IMR-90 (cell line): ENCODE measurements at regions not wholly inside any gene's neighbourhood (a gene's known extent, or its start where the extent isn't known, plus 50 kb on each side); places are given as distances from the start of the nearest gene placed in this dataset.
"Not testable (repeated sequence)": the region's sequence is repeated elsewhere in the genome, so short reads cannot be mapped to it uniquely, and the experiment has no call there.

Source experiments
- ATAC-seq: fragments of 200-7000 bp; cut with Tn5 transposase; 2 replicates; pipeline ENCODE4 v1.9.1; 2020; ENCODE audit warnings: low read depth, mild to moderate bottlenecking, moderate library complexity
- BruUV-seq: library from RNA; stranded (reverse); fragments of 400-500 nt; replicated peaks from 2 replicates; lab custom pipeline; 2021; lab: Mats Ljungman, UMichigan
- CTCF ChIA-PET: fragments of 300-600 bp; formaldehyde crosslinking; extraction: SDS; loops from one replicate; lab custom pipeline; 2021; ENCODE audit warnings: antibody characterized with exemption; lab: Yijun Ruan, JAX
- POLR2A ChIA-PET: fragments of 300-600 bp; sonication (Branson Sonifier 250); formaldehyde crosslinking; loops from one replicate; lab custom pipeline; 2022; ENCODE audit warnings: antibody characterized with exemption; ENCODE audit not compliant: unreplicated experiment; lab: Charles Lee
- DNase-seq: peaks from one replicate; pipeline ENCODE4 v3.0.0; 2013
- H2AFZ ChIP-seq: replicated peaks from 2 replicates; pipeline ENCODE3; 2013; ENCODE audit warnings: low read length, mild to moderate bottlenecking; ENCODE audit not compliant: poor library complexity
- H2AK5ac ChIP-seq: 2 replicates; pipeline ENCODE4 v1.6.1; 2013; ENCODE audit warnings: low read depth, low read length, inconsistent platforms
- H2AK9ac ChIP-seq: replicated peaks from 2 replicates; pipeline ENCODE3; 2013; ENCODE audit warnings: mild to moderate bottlenecking, low read depth, low read length, moderate library complexity; ENCODE audit not compliant: poor library complexity
- H2BK120ac ChIP-seq: 2 replicates; pipeline ENCODE4 v1.6.1; 2013; ENCODE audit warnings: low read depth, low read length, inconsistent platforms
- H2BK15ac ChIP-seq: 3 replicates; pipeline ENCODE4 v1.6.1; 2013; ENCODE audit warnings: low read depth, low read length, inconsistent platforms
- H2BK20ac ChIP-seq: 2 replicates; pipeline ENCODE4 v1.6.1; 2013; ENCODE audit warnings: low read depth, mild to moderate bottlenecking, inconsistent platforms, low read length, moderate library complexity
- H2BK5ac ChIP-seq: 2 replicates; pipeline ENCODE4 v1.6.1; 2013; ENCODE audit warnings: mild to moderate bottlenecking, low read depth, low read length, inconsistent platforms; ENCODE audit not compliant: poor library complexity, severe bottlenecking
- H3K14ac ChIP-seq: replicated peaks from 2 replicates; pipeline ENCODE4 v1.6.1; 2013; ENCODE audit warnings: low read depth, low read length, inconsistent platforms
- H3K18ac ChIP-seq: 2 replicates; pipeline ENCODE4 v1.6.1; 2013; ENCODE audit warnings: low read depth, low read length, control low read depth
- H3K23ac ChIP-seq: 2 replicates; pipeline ENCODE4 v1.6.1; 2013; ENCODE audit warnings: low read depth, low read length, inconsistent platforms
- H3K27ac ChIP-seq: 2 replicates; pipeline ENCODE4 v1.5.1; 2013; ENCODE audit warnings: mild to moderate bottlenecking, control low read depth, low read length; ENCODE audit not compliant: insufficient read depth
- H3K27me3 ChIP-seq: 2 replicates; pipeline ENCODE4 v1.6.1; 2013; ENCODE audit warnings: low read length; ENCODE audit not compliant: control insufficient read depth, insufficient read depth
- H3K36me3 ChIP-seq: 2 replicates; pipeline ENCODE4 v1.6.1; 2013; ENCODE audit warnings: low read length, mixed read lengths; ENCODE audit not compliant: control insufficient read depth, insufficient read depth
- H3K4ac ChIP-seq: 2 replicates; pipeline ENCODE4 v1.6.1; 2013; ENCODE audit warnings: low read depth, low read length, inconsistent platforms
- H3K4me1 ChIP-seq: 2 replicates; pipeline ENCODE4 v1.6.1; 2013; ENCODE audit warnings: low read length, mixed read lengths; ENCODE audit not compliant: control insufficient read depth, insufficient read depth
- H3K4me2 ChIP-seq: 2 replicates; pipeline ENCODE4 v1.6.1; 2013; ENCODE audit warnings: low read depth, mild to moderate bottlenecking, control low read depth, low read length, moderate library complexity
- H3K4me3 ChIP-seq: 2 replicates; pipeline ENCODE4 v1.5.1; 2013; ENCODE audit warnings: low read depth, mild to moderate bottlenecking, control low read depth, low read length, moderate library complexity; ENCODE audit not compliant: insufficient read depth
- H3K56ac ChIP-seq: 2 replicates; pipeline ENCODE4 v1.6.1; 2013; ENCODE audit warnings: low read length, inconsistent platforms; ENCODE audit not compliant: insufficient read depth; ENCODE audit errors: extremely low read depth
- H3K79me1 ChIP-seq, 2 experiments: 2 replicates each; pipeline ENCODE4 v1.6.1; 2013; ENCODE audit warnings: low read length in 2 of 2, inconsistent platforms in 1 of 2, low read depth in 1 of 2
- H3K9ac ChIP-seq: 2 replicates; pipeline ENCODE4 v1.6.1; 2013; ENCODE audit warnings: low read depth, low read length, control low read depth
- H3K9me1 ChIP-seq: 2 replicates; pipeline ENCODE4 v1.6.1; 2013; ENCODE audit warnings: low read length, inconsistent platforms; ENCODE audit not compliant: insufficient read depth
- H3K9me3 ChIP-seq: 2 replicates; pipeline ENCODE4 v1.6.1; 2013; ENCODE audit warnings: low read length; ENCODE audit not compliant: control insufficient read depth, insufficient read depth
- H4K20me1 ChIP-seq: 2 replicates; pipeline ENCODE4 v1.6.1; 2013; ENCODE audit warnings: low read length, inconsistent platforms; ENCODE audit not compliant: insufficient read depth
- H4K5ac ChIP-seq: 2 replicates; pipeline ENCODE4 v1.6.1; 2013; ENCODE audit warnings: mild to moderate bottlenecking, low read depth, low read length, control low read depth
- H4K8ac ChIP-seq, 2 experiments: 2 replicates each; pipeline ENCODE4 v1.6.1; 2013; ENCODE audit warnings: low read depth in 2 of 2, low read length in 2 of 2, control low read depth in 1 of 2, inconsistent platforms in 1 of 2
- H4K91ac ChIP-seq: 2 replicates; pipeline ENCODE4 v1.6.1; 2013; ENCODE audit warnings: low read depth, low read length, inconsistent platforms; ENCODE audit not compliant: insufficient read depth
- BHLHE40 ChIP-seq: fragments of 150-350 bp; IDR thresholded peaks from 2 replicates; pipeline ENCODE4 v1.6.1; 2016; ENCODE audit warnings: mild to moderate bottlenecking, low read depth, low read length
- FOS ChIP-seq: fragments of 150-350 bp; IDR thresholded peaks from 2 replicates; pipeline ENCODE4 v1.6.1; 2016; ENCODE audit warnings: low read depth, low read length
- WGBS, 2 experiments: methylation state at CpG; one replicate each; pipeline versions ENCODE4 v1.1.5 to v1.1.7; 2013; ENCODE audit warnings: missing lambda C conversion rate in 2 of 2; ENCODE audit not compliant: insufficient read length in 1 of 2; ENCODE audit errors: extremely low coverage in 2 of 2; 5-methylcytosine and 5-hydroxymethylcytosine counted together
- dilution Hi-C: fragments of 300-500 bp; cut with HindIII; formaldehyde crosslinking; loops from one replicate; pipeline ENCODE4 v1.14.3; 2018; ENCODE audit warnings: low sequenced_read_pairs; ENCODE audit not compliant: unreplicated experiment
- in situ Hi-C: fragments of 300-500 bp; cut with MboI; formaldehyde crosslinking; loops from 3 replicates; pipeline ENCODE4 v1.14.3; 2019; ENCODE audit warnings: low sequenced_read_pairs, inconsistent platforms, mixed read lengths
- intact Hi-C: fragments of 100-400 bp; cut with micrococcal nuclease; formaldehyde crosslinking; loops from 2 replicates; pipeline ENCODE4 v1.10.0; 2022

DNA sequence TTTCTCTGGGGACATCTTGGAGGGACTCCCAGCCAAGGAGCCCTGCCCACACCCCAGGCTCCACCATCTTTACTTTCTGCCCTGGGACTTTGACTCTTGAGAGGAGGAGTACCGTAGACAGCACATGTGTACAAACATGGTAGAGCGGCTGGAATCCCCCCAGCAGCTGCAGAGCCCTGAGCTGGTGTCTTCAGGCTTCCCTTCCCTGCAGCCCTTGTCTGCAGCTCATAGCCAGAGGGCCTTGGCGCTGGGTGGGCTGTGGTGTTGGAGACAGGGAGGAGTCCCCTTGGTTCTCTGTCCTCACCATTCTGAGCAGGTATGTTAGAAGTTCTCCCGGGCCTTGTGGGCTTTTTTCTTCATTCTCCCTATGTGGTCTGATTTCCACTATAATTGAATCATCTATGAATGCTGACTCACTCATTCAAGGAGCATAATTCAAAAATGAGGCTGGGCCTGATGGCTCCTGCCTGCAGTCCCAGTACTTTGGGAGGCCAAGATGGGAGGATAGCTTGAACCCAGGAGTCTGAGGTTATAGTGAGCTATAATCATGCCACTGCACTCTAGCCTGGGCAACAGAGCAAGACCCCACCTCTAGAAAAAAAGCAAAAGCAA lies 97.8 kb upstream of the MEF2A start:
- Histone ChIP-seq H2AK9ac (peak overlapping the region; percentile 82), H4K5ac (no peak overlapping the region), H4K8ac (no peak overlapping the region), H3K27me3 (no peaks in the 10 kb centered on the region), H2AFZ (peak overlapping the region; percentile 52), H3K9me3 (no peaks in the 10 kb centered on the region), H3K9ac (no peak overlapping the region), H2BK120ac (no peak overlapping the region; the same call in 1 of the 2 replicates), H3K79me1 (no peaks in the 10 kb centered on the region), H3K23ac (no peak overlapping the region), H3K27ac (no peak overlapping the region), H2AK5ac (peak overlapping the region; percentile 7; the same call in 1 of the 2 replicates), H3K4me1 (no peaks in the 10 kb centered on the region), H2BK15ac (no peak overlapping the region), H3K14ac (no peak overlapping the region; the same call in 1 of the 2 replicates), H3K4me3 (no peak overlapping the region), H4K20me1 (no peaks in the 10 kb centered on the region), H3K9me1 (no peaks in the 10 kb centered on the region; the same call in 1 of the 2 replicates), H2BK20ac (no peak overlapping the region), H2BK5ac (no peak overlapping the region), H3K4ac (no peak overlapping the region; the same call in 1 of the 2 replicates), H3K4me2 (no peak overlapping the region), H3K36me3 (no peaks in the 10 kb centered on the region), H3K18ac (no peak overlapping the region), H3K56ac (no peak overlapping the region), H4K91ac (no peak overlapping the region)
- DNase-seq (peak; percentile 31), ATAC-seq (peak; percentile 35; the same call in 1 of the 2 replicates)
- in situ Hi-C loops: no loop called here
- BruUV-seq: no TSS peak
- WGBS, 2 experiments: 100% methylated on average over 2 of the region's 4 CpGs; no CpG with 5 or more reads in 1 of the 2 experiments
- intact Hi-C loops: no loop called here
- ChIA-PET CTCF (interaction anchor here (1.0 kb wide), 1 partner anchor 236 kb away, joined by 3 read pairs; no protein-coding TSS in a partner anchor), POLR2A (no interaction called here)
- dilution Hi-C loops: no loop called here
- TF ChIP-seq FOS: 0 out of 2 replicates have a peak, but pooled peaks have one; percentile 14
- no peak for TF ChIP-seq BHLHE40

- H4K8ac ChIP-seq, in situ Hi-C loops, H3K9ac ChIP-seq, H2BK20ac ChIP-seq, intact Hi-C loops, H4K20me1 ChIP-seq, H3K18ac ChIP-seq, H3K4me2 ChIP-seq, DNase-seq, H2AFZ ChIP-seq, H3K23ac ChIP-seq, H3K9me1 ChIP-seq, H4K5ac ChIP-seq, H3K56ac ChIP-seq, H4K91ac ChIP-seq, ATAC-seq, H3K9me3 ChIP-seq, dilution Hi-C loops, H2AK9ac ChIP-seq, H2BK5ac ChIP-seq, H3K27me3 ChIP-seq, BruUV-seq, H3K14ac ChIP-seq, H3K4ac ChIP-seq, H2AK5ac ChIP-seq, H3K36me3 ChIP-seq, POLR2A ChIA-PET, H2BK120ac ChIP-seq, H2BK15ac ChIP-seq, H3K4me1 ChIP-seq, H3K4me3 ChIP-seq, H3K27ac ChIP-seq, H3K79me1 ChIP-seq: not testable (repeated sequence)
- CTCF ChIA-PET: interaction anchor here (0.6 kb wide), 1 partner anchor 302 kb away, joined by 4 read pairs; no protein-coding TSS in a partner anchor
- no CpG with 5 or more reads among the region's 3 CpGs for WGBS, 2 experiments
Observed at GRCh38 chr15:99470204-99470603, 95.6 kb upstream of the MEF2A start.
